G401 (cell line): ENCODE measurements at regions not wholly inside any gene's neighbourhood (a gene's known extent, or its start where the extent isn't known, plus 50 kb on each side); places are given as distances from the start of the nearest gene placed in this dataset.
"Not testable (repeated sequence)": the region's sequence is repeated elsewhere in the genome, so short reads cannot be mapped to it uniquely, and the experiment has no call there.

Experiments used
- DNase-seq: peaks from one replicate; pipeline ENCODE4 v3.0.0-alpha.2; 2015; ENCODE audit warnings: low spot score
- in situ Hi-C: cut with HindIII; loops from 2 replicates; pipeline ENCODE4 v1.10.0; 2016; ENCODE audit warnings: low sequenced_read_pairs, mixed read lengths

DNA sequence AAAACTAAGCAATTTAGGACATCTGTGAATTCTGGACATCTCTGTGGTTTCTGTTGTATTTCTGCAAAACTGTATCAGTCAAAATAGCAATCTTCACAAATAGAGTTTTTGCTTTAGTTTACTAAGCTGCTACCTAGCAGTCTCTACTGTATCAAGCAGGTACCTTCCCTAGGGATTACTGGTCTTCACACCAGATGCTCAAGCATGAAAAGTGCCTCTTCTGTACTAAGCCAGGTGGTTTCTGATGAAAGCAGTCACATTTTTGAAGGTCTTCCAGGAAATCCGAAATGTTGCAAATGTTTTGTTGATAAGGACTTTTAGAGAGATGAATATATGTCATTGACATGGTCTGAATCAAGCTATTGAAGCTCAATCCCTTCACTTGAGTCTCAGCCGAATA is 540.0 kb downstream of the KCTD16 start:
- DNase-seq = no peak
- in situ Hi-C loops = no loop called here

DNA sequence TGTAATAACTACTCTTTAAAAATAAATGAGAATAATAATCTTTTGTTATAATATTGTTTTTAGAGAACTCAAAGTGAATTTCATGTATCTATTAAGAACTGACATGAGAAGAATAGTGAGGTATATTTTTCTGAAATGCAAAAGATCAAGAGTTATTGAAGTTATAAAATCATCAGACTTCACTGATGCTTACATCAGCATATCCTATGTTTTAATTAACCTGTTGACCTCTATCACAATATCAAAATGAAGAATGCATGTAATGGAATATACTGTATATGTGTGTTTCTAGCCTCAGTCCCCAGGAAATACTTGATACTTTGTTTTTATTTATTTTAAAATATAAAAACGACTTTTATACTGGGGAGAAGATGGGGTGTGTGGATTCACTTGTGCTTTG is 533.1 kb downstream of the KCTD16 start:
- in situ Hi-C loops = no loop called here

DNA sequence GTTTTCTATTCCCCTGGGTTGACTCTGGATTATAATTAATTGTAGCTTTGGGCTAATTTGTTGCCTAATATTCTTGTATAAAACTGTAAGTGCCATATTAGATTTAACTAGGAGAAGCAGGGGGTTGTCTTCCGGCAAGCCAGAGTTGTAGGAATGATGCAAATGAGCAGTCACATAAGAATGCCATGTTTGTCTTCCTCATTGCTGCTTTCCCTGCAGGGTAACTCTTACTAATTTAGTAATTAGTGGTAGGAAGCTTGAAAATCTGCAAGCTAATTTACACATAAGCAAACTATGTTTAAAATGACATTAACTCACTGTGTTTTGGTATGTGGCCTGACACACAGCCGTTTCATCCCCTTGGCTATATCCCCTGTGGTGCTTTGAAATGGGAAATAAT is 527.8 kb downstream of the KCTD16 start:
- DNase-seq = no peak

More for the DNA sequence above, 533.1 kb downstream of the KCTD16 start:
- DNase-seq = no peak

DNA sequence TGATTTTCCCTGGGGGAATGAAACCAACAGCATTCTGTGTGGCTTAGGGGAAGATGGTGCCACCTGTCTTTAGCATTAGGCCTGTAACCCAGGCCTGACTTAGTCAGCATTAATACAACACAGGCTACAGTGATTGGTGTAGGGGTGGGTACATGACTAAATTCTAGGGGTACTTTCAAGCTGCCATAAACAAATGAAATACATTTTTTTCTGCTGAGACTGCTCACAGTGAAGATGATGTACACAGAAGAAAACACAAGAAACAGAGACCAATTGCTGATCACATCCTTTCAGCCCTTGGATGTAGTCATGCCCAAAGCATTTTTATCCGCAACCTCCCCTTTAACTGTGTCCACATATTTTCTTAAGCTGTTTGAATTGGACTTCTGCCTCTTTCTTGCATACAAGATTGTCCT is 527.2 kb downstream of the KCTD16 start:
- in situ Hi-C loops = no loop called here
- DNase-seq = no peak

More for the DNA sequence above, 527.8 kb downstream of the KCTD16 start:
- in situ Hi-C loops = no loop called here

DNA sequence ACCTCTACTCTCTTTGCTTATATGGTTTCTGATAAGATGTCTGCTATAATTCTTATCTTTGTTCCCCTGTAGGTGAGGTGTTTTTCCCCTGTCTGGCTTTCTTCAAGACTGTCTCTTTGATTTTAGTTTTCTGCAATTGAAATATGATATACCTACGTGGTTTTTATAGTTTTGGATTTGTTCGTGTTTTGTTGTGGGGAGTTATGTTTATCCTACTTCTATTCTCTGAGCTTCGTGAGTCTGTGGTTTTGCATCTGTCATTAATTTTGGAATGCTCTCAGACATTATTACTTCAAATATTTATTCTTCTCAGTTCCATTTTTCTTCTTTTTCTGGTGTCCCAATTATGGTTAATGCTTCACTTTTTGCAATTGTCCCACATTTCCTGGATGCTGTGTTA is 521.3 kb downstream of the KCTD16 start:
- no peak for DNase-seq
- in situ Hi-C loops = no loop called here

DNA sequence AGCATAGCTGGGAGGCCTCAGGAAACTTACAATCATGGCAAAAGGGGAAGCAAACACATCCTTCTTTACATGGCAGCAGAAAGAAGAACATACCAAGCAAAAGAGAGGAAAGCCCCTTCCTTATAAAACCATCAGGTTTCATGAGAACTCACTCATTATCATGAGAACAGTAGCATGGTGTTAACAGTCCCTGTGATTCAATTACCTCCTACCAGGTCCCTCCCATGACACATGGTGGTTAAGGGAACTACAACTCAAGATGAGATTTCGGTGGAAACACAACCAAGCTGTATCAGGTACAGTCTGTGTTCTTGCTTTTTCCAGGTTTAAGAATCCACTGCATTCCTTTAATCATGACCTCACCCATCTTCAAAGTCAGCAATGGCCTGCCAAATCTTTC is 514.2 kb downstream of the KCTD16 start:
- in situ Hi-C loops = no loop called here
- DNase-seq = no peak

DNA sequence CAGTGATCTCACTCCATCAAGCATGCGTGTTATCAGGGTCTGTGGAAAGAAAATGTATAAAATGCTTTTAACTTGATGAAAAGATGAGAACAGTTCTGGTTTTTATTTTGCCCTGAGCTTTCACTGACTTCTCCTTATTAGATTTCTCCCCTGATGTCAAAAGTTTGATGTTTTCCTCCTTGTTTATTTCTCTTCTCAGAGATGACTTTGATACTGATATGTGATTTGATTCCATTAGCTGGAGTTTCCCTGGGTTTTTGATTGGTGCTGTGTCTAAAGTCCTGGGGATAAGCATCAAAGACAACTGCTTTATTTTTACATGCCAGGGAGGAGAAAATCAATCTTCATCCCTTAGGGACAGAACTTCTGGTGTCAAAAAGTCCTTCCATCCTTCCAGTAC is 510.0 kb downstream of the KCTD16 start:
- no peak for DNase-seq
- in situ Hi-C loops = no loop called here

DNA sequence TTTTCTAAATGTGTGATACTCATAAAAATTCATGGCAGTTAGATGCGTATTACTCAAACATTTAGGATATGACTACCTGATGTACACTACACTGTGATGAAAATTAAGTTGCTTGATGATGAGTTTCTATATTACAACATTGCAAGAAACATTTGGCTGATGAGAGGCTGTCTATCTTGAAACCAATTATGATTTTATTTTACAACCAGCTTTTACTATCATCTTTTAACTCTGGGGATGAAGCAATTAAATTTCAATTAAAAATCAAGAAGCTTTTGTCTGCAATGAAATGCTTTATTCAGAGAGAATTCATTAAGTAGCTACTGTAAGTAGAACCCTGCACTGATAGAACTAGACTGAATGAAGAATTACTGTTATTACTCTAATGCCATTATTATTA is 500.4 kb downstream of the KCTD16 start:
- in situ Hi-C loops = no loop called here
- DNase-seq = no peak

DNA sequence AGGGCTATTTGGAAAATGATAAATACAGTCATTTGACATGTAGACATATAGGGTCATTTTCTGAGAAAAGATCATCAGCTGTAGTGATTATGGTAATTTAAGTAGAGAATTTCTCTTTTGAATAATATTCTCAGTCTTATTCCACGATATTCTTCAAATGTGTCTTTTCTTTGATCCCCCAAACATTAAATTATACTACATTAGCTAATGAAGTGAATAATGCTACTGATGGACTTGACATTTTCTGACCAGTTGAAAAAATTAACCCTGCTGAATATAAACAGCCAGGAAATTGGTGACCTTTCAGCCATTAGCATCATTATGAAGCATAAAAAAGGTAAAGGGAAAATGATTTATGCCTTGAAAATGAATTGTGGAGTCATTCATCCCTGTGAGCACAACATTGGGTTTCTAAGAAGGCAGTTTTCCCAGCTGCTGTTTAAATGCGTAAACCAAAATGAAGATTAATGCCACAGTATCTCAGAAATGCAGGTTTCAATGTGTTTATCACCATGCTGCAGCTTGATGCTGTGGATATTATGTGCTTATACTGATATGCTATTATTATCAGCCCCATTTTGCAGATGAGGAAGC is 489.1 kb downstream of the KCTD16 start:
- in situ Hi-C loops = no loop called here
- DNase-seq = no peak

DNA sequence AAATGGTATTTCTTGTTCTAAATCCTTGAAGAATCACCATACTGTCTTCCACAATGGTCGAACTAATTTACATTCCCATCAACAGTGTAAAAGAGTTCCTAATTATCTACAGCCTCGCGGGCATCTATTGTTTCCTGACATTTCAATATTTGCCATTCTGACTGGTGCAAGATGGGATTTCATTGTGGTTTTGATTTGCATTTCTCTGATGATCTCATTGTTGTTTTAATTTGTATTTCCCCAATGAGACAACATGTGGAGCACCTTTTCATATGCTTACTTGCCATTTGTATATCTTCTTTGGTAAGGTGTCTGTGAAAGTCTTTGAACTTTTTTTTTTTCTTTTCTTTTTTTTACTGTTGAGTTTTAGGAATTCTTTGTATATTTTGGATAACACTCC is 473.6 kb downstream of the KCTD16 start:
- in situ Hi-C loops = no loop called here

DNA sequence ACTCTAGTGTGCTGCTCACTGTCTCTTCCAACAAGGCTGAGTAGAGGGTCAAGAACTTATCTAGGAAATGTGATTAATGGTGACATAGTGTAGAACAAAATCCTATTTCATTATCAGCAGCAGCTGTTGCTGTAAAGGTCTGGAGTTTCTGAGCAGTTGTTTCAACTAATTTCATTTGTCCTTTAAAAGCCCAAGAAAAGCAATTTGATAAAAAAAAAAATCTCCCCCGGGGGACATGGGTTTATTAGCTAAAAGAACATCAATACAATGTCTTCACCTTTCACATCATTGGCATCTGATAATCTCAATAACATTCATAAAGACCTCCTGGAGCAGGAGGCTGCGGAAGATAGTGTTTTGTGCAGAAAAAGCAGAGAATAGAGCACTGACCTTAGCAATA is 468.1 kb downstream of the KCTD16 start:
- no peak for DNase-seq
- in situ Hi-C loops = no loop called here

More for the DNA sequence above, 473.6 kb downstream of the KCTD16 start:
- no peak for DNase-seq

DNA sequence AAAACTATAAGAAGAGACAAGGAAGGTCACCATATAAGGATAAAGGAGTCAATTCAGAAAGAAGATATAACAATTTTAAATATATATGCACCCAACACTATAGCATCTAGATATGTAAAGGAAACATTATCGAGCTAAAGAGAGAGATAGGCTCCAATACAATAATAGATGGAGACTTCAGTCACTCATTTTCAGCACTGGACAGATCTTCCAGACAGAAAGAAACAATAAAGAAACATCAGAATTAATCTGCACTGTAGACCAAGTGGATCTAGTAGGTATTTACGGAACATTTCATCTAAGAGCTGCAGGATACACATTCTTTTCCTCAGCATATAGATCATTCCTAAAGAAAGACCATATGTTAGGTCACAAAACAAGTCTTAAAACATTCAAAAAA is 463.5 kb downstream of the KCTD16 start:
- no peak for DNase-seq
- in situ Hi-C loops = no loop called here

DNA sequence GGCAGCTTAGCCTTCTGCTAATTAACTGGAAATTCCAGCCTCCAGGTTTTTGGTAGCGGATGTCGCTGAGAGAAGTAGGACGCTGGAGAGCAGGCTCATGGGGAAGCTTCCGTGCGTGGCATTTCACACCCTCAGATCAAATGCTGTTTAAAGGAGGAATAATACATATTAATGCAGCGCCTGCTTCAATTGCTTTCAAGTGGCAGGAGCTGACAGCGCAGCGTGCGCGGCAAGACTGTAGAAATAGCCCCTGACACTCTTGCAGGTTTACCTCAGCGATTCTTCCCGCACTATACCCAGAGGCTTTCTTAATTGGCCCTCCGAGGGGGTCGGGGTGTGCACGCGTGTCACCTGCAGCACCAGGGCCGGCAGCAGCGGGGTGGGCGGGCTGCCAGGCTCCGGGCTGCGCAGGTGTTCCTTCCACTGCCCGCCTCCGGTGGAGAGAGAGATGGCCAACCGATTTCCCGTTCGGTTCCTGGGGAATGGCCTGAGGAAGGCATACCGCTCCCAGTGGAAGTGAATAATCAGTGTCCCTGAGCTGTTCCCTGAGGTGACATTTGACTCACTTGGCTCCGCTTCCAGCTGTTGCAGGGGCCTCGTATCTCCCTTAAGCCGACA is 427.9 kb downstream of the KCTD16 start:
- in situ Hi-C loops = no loop called here
- no peak for DNase-seq

DNA sequence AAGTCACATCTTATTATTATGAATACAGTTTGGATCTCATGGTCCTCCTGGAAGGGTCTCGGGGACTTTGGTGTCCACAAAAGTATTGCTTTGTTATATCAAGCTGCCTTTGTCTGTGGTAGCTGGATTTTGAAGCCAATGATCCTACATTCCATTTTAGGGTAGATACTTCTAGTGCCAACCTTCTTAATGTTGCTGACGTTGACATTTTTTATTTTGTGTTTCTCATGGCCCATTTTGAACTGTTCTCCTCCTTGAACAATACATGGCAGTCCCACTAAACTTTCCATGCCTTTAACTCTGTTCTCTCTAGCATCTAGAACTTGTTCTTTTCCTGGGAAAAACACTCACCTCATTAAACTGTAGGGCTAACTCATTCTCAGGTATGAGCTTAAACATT is 425.8 kb downstream of the KCTD16 start:
- in situ Hi-C loops = no loop called here
- no peak for DNase-seq

DNA sequence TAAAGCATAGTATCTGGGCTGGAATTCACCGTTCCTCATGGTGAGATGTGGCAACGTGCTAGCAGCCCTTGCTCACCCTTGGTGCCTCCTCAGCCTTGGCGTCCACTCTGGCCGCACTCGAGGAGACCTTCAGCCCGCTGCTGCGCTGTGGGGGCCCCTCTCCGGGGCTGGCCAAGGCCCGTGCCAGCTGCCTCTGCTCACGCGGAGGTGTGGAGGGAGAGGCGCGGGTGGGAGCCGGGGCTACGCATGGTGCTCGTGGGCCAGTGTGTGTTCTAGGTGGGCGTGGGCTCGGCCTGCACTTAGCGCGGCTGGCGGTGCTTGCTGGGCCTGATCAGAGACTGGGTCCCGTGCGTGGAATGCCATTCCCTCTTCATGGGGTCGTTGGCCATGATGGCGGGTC is 424.2 kb downstream of the KCTD16 start:
- DNase-seq = no peak
- in situ Hi-C loops = no loop called here

DNA sequence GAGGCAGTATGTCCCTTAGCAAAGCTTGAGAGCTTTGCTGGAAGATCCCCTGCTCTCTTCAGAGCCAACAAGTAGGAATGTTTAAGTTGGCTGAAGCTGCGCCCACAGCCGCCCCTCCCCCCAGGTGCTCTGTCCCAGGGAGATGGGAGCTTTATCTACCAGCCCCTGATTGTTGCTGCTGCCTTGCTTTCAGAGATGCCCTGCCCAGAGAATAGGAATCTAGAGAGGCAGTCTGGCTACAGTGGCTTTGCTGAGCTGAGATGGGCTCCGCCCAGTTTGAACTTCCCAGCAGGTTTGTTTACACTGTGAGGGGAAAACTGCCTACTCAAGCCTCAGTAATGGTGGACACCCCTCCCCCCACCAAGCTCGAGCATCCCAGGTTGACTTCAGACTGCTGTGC is 423.6 kb downstream of the KCTD16 start:
- in situ Hi-C loops, DNase-seq: not testable (repeated sequence)

DNA sequence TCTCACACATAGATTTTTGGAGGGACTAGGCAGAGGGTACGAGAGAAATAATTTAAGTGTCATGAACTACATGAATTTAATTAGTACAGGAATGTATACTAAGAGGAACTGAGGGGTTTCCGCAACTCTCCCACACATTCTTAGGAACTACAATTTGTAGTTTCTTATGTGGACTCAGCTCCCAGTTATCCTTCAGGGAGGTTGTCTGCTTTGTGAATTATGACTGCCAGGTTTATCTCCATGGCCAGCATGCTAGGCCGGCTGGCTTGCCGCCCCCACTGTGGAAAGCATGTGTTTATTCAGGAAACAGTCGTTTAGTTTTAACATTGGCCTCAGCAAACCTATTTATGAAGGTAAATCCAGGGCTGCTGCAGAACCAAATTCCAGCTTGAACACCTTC is 415.0 kb downstream of the KCTD16 start:
- in situ Hi-C loops = no loop called here
- no peak for DNase-seq

DNA sequence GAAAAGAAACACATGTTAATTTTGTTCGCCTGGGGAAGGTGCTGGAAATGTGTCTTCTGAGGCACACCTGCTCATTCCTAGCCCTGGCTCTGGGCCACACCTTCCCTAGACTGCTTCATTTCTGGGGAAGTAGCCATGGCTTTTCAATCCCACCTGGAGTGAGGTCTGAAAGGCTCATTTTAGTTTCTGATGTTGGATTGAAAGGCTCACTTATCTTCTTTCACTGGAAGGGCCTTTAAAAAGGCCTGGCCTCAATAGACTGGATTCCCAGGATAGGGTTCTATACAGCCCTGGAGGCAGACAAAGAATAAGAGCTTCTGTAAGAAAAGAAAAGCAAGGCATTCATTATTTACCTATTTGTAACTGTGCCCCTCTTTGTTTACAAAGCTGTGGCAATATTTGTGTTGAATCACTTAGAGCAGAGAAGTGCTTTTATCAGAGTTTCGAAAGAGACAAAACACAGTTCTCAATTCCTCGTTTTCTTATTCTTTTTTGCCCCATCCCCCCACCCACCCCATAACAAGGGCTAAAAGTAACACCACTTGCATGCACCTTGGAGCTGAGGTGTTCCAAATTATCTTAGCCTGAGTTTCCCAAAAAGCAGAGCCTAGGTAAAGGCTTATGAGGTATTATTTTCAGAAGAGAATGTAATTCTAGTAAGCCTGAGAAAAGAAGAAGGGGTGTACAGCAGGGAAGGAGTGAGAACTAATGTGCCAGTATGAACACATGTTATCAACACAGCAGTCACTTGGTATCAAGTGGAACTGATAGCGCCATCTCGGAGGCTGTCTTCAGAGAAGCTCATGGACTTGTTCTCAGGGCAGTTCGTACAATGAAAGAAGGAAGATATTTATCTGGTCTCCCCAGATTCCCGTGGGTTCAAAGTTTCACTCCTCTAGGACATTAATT is 413.1 kb downstream of the KCTD16 start:
- in situ Hi-C loops = no loop called here
- no peak for DNase-seq

DNA sequence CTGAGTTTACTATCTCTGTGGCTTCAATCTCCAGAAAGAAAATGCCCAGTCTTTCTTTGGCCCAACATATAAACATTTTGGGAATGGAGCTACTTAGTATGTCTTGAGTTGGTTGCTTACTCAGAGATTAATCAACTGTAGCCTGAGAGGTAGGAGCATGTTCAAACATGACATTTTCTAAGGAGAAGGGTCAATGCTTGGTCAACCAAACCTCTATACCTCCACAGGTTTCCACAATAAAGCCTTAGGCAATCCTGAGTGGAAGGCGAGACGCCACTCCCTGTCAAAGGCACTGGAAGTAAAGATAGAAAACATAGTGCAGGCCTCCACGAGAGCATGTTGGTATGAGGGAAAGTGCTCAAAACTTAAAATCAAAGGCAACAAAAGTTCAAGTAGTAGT is 411.4 kb downstream of the KCTD16 start:
- DNase-seq = no peak
- in situ Hi-C loops = no loop called here

DNA sequence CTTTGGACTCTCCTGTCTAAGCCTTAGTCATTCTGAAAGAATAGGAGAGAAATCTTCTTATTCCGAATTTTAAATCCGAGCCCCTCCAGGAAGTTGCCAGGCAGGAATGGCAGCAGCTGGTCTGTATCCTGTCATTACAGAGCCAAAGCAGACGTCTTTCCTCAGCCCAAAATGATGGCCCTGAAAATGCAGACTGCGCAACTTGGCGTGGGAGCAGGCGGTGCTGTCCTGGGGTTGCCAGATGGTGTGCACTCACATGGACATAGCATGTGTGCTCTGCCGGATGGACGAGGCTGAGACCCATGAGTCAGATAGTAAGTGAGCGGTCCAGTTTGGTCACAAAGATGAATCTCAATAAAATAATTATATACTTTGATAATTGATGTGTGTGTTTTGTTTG is 410.4 kb downstream of the KCTD16 start:
- DNase-seq = no peak
- in situ Hi-C loops = no loop called here
